ENCODE measurements at regions not wholly inside any gene's neighbourhood (a gene's known extent, or its start where the extent isn't known, plus 50 kb on each side); places are given as distances from the start of the nearest gene placed in this dataset.

- no peak overlapping the region for H3K9ac ChIP-seq (ENCODE audit: low read length)
- no peaks in the 10 kb centered on the region for H3K79me2 ChIP-seq (ENCODE audit: low read length)
- DNase-seq = no peak
- no peaks in the 10 kb centered on the region for H3K27me3 ChIP-seq (replicated peaks; ENCODE audit: insufficient read depth, low read length)
- no peaks in the 10 kb centered on the region for H3K4me1 ChIP-seq (ENCODE audit: low read length)
- no peak overlapping the region for H3K4me3 ChIP-seq (ENCODE audit: low read length)
- no peak for TF ChIP-seq EZH2 (optimal IDR thresholded peaks at IDR 0.05; ENCODE audit: low read depth, low read length)
- TF ChIP-seq EZH2phosphoT487 (IDR thresholded peaks at IDR 0.05; ENCODE audit: low read length) = no peak
- TF ChIP-seq, protein P1, sequence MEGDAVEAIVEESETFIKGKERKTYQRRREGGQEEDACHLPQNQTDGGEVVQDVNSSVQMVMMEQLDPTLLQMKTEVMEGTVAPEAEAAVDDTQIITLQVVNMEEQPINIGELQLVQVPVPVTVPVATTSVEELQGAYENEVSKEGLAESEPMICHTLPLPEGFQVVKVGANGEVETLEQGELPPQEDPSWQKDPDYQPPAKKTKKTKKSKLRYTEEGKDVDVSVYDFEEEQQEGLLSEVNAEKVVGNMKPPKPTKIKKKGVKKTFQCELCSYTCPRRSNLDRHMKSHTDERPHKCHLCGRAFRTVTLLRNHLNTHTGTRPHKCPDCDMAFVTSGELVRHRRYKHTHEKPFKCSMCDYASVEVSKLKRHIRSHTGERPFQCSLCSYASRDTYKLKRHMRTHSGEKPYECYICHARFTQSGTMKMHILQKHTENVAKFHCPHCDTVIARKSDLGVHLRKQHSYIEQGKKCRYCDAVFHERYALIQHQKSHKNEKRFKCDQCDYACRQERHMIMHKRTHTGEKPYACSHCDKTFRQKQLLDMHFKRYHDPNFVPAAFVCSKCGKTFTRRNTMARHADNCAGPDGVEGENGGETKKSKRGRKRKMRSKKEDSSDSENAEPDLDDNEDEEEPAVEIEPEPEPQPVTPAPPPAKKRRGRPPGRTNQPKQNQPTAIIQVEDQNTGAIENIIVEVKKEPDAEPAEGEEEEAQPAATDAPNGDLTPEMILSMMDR (IDR thresholded peaks at IDR 0.05; ENCODE audit: low read length) = no peak
- no peaks in the 10 kb centered on the region for H3K9me2 ChIP-seq (replicated peaks; ENCODE audit: insufficient read depth, low read length)
- no peaks in the 10 kb centered on the region for H4K20me1 ChIP-seq (ENCODE audit: insufficient read depth, low read length)
- no peak overlapping the region for H3K4me2 ChIP-seq (ENCODE audit: low read depth, low read length)
- H3K9me3 ChIP-seq (replicated peaks; ENCODE audit: insufficient read depth, low read length) = no peaks in the 10 kb centered on the region
- no peaks in the 10 kb centered on the region for H3F3A ChIP-seq (ENCODE audit: insufficient read depth, low read length)
- no peaks in the 10 kb centered on the region for H3K36me3 ChIP-seq (replicated peaks; ENCODE audit: insufficient read depth, low read length)
- H3K27ac ChIP-seq (ENCODE audit: low read length) = no peak overlapping the region
- no peak overlapping the region for H2AFZ ChIP-seq (ENCODE audit: low read length)
Observed at GRCh38 chr11:121898903-121899302, 217.1 kb downstream of the BLID start.

- Histone ChIP-seq H3K27ac (ENCODE audit: low read length) (no peak overlapping the region), H3K4me2 (ENCODE audit: low read depth, low read length) (no peak overlapping the region), H3K79me2 (ENCODE audit: low read length) (no peaks in the 10 kb centered on the region), H3K9ac (ENCODE audit: low read length) (no peak overlapping the region), H4K20me1 (ENCODE audit: insufficient read depth, low read length) (no peaks in the 10 kb centered on the region), H2AFZ (ENCODE audit: low read length) (no peak overlapping the region), H3K27me3 (replicated peaks; ENCODE audit: insufficient read depth, low read length) (no peaks in the 10 kb centered on the region), H3K4me1 (ENCODE audit: low read length) (no peaks in the 10 kb centered on the region), H3K9me3 (replicated peaks; ENCODE audit: insufficient read depth, low read length) (no peaks in the 10 kb centered on the region), H3F3A (ENCODE audit: insufficient read depth, low read length) (no peaks in the 10 kb centered on the region), H3K9me2 (replicated peaks; ENCODE audit: insufficient read depth, low read length) (no peaks in the 10 kb centered on the region), H3K4me3 (ENCODE audit: low read length) (no peak overlapping the region), H3K36me3 (replicated peaks; ENCODE audit: insufficient read depth, low read length) (no peaks in the 10 kb centered on the region)
- DNase-seq = no peak
- TF ChIP-seq, protein P1 (IDR thresholded peaks at IDR 0.05; ENCODE audit: low read length) = no peak
- no peak for TF ChIP-seq EZH2phosphoT487 (IDR thresholded peaks at IDR 0.05; ENCODE audit: low read length)
- TF ChIP-seq EZH2 (optimal IDR thresholded peaks at IDR 0.05; ENCODE audit: low read depth, low read length) = no peak
Observed at GRCh38 chr11:121895919-121896318, 220.1 kb downstream of the BLID start.

GRCh38 chr11:121894581-121894980 lies 221.4 kb downstream of the BLID start:
- no peaks in the 10 kb centered on the region for H3K4me1 ChIP-seq (ENCODE audit: low read length)
- no peaks in the 10 kb centered on the region for H3K9me3 ChIP-seq (replicated peaks; ENCODE audit: insufficient read depth, low read length)
- H3K36me3 ChIP-seq (replicated peaks; ENCODE audit: insufficient read depth, low read length) = no peaks in the 10 kb centered on the region
- no peak overlapping the region for H3K9ac ChIP-seq (ENCODE audit: low read length)
- DNase-seq = no peak
- no peak for TF ChIP-seq EZH2phosphoT487 (IDR thresholded peaks at IDR 0.05; ENCODE audit: low read length)
- TF ChIP-seq, protein P1 (IDR thresholded peaks at IDR 0.05; ENCODE audit: low read length) = no peak
- TF ChIP-seq EZH2 (optimal IDR thresholded peaks at IDR 0.05; ENCODE audit: low read depth, low read length) = no peak
- H3F3A ChIP-seq (ENCODE audit: insufficient read depth, low read length) = no peaks in the 10 kb centered on the region
- no peak overlapping the region for H3K27ac ChIP-seq (ENCODE audit: low read length)
- H3K9me2 ChIP-seq (replicated peaks; ENCODE audit: insufficient read depth, low read length) = no peaks in the 10 kb centered on the region
- no peak overlapping the region for H2AFZ ChIP-seq (ENCODE audit: low read length)
- no peaks in the 10 kb centered on the region for H3K27me3 ChIP-seq (replicated peaks; ENCODE audit: insufficient read depth, low read length)
- no peaks in the 10 kb centered on the region for H3K79me2 ChIP-seq (ENCODE audit: low read length)
- H3K4me2 ChIP-seq (ENCODE audit: low read depth, low read length) = no peak overlapping the region
- H3K4me3 ChIP-seq (ENCODE audit: low read length) = no peak overlapping the region
- H4K20me1 ChIP-seq (ENCODE audit: insufficient read depth, low read length) = no peaks in the 10 kb centered on the region
